Stomach (tissue), 8 donors: ENCODE measurements at regions not wholly inside any gene's neighbourhood (a gene's known extent, or its start where the extent isn't known, plus 50 kb on each side); places are given as distances from the start of the nearest gene placed in this dataset.

Source experiments
- DNase-seq, 2 donors: peaks; one replicate each; pipeline versions ENCODE4 v3.0.0 to v3.0.0-alpha.2; 2013 to 2019
- H3K27ac ChIP-seq, 5 donors: fragments of 200-600 bp in 4 of 5; sonication (generic) in 4 of 5; one replicate each; pipeline ENCODE4 v1.5.1; 2013 to 2019; ENCODE audit warnings: mild to moderate bottlenecking in 1 of 5, moderate library complexity in 1 of 5
- H3K27me3 ChIP-seq, 3 donors: fragments of 200-600 bp; sonication (generic); one replicate each; pipeline ENCODE4 v1.5.1; 2017 to 2019; ENCODE audit warnings: mixed run types in 1 of 3
- H3K36me3 ChIP-seq, 4 donors: fragments of 200-600 bp; sonication (generic); 1 replicate in 3 of 4; 2 replicates in 1 of 4; pipeline ENCODE4 v1.5.1; 2016 to 2019
- H3K4me1 ChIP-seq, 4 donors: fragments of 200-600 bp; sonication (generic); one replicate each; pipeline ENCODE4 v1.5.1; 2016 to 2019
- H3K4me3 ChIP-seq, 4 donors: fragments of 200-600 bp; sonication (generic) in 3 of 4; one replicate each; pipeline ENCODE4 v1.5.1; 2016 to 2019; ENCODE audit warnings: mild to moderate bottlenecking in 1 of 4
- H3K9me3 ChIP-seq, 4 donors: fragments of 200-600 bp; sonication (generic); one replicate each; pipeline ENCODE4 v1.5.1; 2016 to 2019
- CTCF ChIP-seq, 7 experiments: fragments of 450-650 bp in 4 of 7; fragments of 200-600 bp in 3 of 7; sonication (generic) in 3 of 7; IDR thresholded peaks; one replicate each; pipeline ENCODE4 v1.5.1; 2016 to 2019; ENCODE audit warnings: antibody characterized with exemption in 7 of 7, control low read depth in 2 of 7, mild to moderate bottlenecking in 1 of 7
- EP300 ChIP-seq: sonication (generic); formaldehyde crosslinking; IDR thresholded peaks from one replicate; pipeline ENCODE4 v1.6.1; 2017; ENCODE audit warnings: antibody characterized with exemption
- POLR2A ChIP-seq, 4 donors: fragments of 450-650 bp; IDR thresholded peaks; one replicate each; pipeline ENCODE4 v1.6.1; 2016; ENCODE audit warnings: antibody characterized with exemption in 4 of 4, control low read depth in 2 of 4, mild to moderate bottlenecking in 1 of 4, moderate library complexity in 1 of 4
- POLR2AphosphoS5 ChIP-seq, 3 donors: sonication (generic); formaldehyde crosslinking; IDR thresholded peaks; one replicate each; pipeline ENCODE4 v1.6.1; 2016; ENCODE audit warnings: antibody characterized with exemption in 3 of 3
- WGBS, 5 donors: extraction: QIAGEN DNeasy Blood & Tissue Kit in 3 of 5; methylation state at CpG; one replicate each; pipeline versions ENCODE4 v1.1.5 to v1.1.7; 2013 to 2018; 5-methylcytosine and 5-hydroxymethylcytosine counted together
- intact Hi-C: fragments of 100-400 bp; cut with DNase I; formaldehyde crosslinking; loops from one replicate; pipeline ENCODE4 v1.15.1; 2023; ENCODE audit warnings: low total_unique reads
- donor health status: healthy with polysubstance abuse.
- donor health status: Bipolar disorder and iron deficiency.
- donor health status: healthy.

GRCh38 chr1:70892140-70892539 lies 155.5 kb downstream of the PTGER3 start:
- peaks cover 9 to 21% (median 16%) of the 10 kb centered on the region in 4 donors for H3K4me1 ChIP-seq
- DNase-seq, result no peak
- intact Hi-C loops, result no loop called here
- no peaks in the 10 kb centered on the region for H3K27me3 ChIP-seq
- TF ChIP-seq POLR2A (IDR thresholded peaks at IDR 0.05) (no peak), EP300 (no peak), POLR2AphosphoS5 (IDR thresholded peaks at IDR 0.05) (no peak), CTCF (IDR thresholded peaks at IDR 0.05) (no peak)
- H3K27ac ChIP-seq, result no peak overlapping the region
- no peaks in the 10 kb centered on the region for H3K36me3 ChIP-seq
- H3K9me3 ChIP-seq, result no peaks in the 10 kb centered on the region
- no peak overlapping the region for H3K4me3 ChIP-seq
- WGBS, 5 donors, result 31 to 85% (median 53%) methylated on average over 2 of the region's 2 CpGs

- TF ChIP-seq POLR2AphosphoS5 (IDR thresholded peaks at IDR 0.05) (no peak), POLR2A (IDR thresholded peaks at IDR 0.05) (no peak)
- Histone ChIP-seq H3K4me1 (peaks cover 9 to 21% (median 16%) of the 10 kb centered on the region in 4 donors), H3K4me3 (no peak overlapping the region), H3K27ac (no peak overlapping the region), H3K36me3 (no peaks in the 10 kb centered on the region), H3K9me3 (no peaks in the 10 kb centered on the region), H3K27me3 (no peaks in the 10 kb centered on the region)
- intact Hi-C loops, result no loop called here
- no peak for DNase-seq
- WGBS, 5 donors, result 3 to 30% (median 24%) methylated on average over 1 of the region's 1 CpG
Observed at GRCh38 chr1:70892930-70893329, 154.7 kb downstream of the PTGER3 start.

- WGBS, 5 donors, result 64 to 78% (median 74%) methylated on average over 3 of the region's 3 CpGs
- Histone ChIP-seq H3K4me1 (peaks cover 9 to 21% (median 16%) of the 10 kb centered on the region in 4 donors), H3K9me3 (no peaks in the 10 kb centered on the region), H3K4me3 (no peak overlapping the region), H3K27ac (no peak overlapping the region), H3K36me3 (no peaks in the 10 kb centered on the region), H3K27me3 (no peaks in the 10 kb centered on the region)
- no peak for DNase-seq
- TF ChIP-seq POLR2AphosphoS5 (IDR thresholded peaks at IDR 0.05) (no peak), CTCF (IDR thresholded peaks at IDR 0.05) (no peak), EP300 (no peak), POLR2A (IDR thresholded peaks at IDR 0.05) (no peak)
- intact Hi-C loops, result no loop called here
Observed at GRCh38 chr1:70893381-70893780, 154.2 kb downstream of the PTGER3 start.

GRCh38 chr1:70895531-70895930 lies 152.1 kb downstream of the PTGER3 start:
- DNase-seq, result no peak
- H3K4me1 ChIP-seq, result peaks cover 8 to 17% (median 14%) of the 10 kb centered on the region in 4 donors
- intact Hi-C loops, result no loop called here
- TF ChIP-seq POLR2AphosphoS5 (IDR thresholded peaks at IDR 0.05) (no peak), EP300 (no peak), CTCF (IDR thresholded peaks at IDR 0.05) (no peak), POLR2A (IDR thresholded peaks at IDR 0.05) (no peak)
- no peaks in the 10 kb centered on the region for H3K27me3 ChIP-seq
- H3K36me3 ChIP-seq, result no peaks in the 10 kb centered on the region
- no peak overlapping the region for H3K4me3 ChIP-seq
- no peak overlapping the region for H3K27ac ChIP-seq
- no peaks in the 10 kb centered on the region for H3K9me3 ChIP-seq

GRCh38 chr1:70896224-70896623 lies 151.4 kb downstream of the PTGER3 start:
- Histone ChIP-seq H3K27ac (no peak overlapping the region), H3K36me3 (no peaks in the 10 kb centered on the region), H3K4me1 (peaks cover under 1 to 10% (median 10%) of the 10 kb centered on the region in 4 donors), H3K9me3 (no peaks in the 10 kb centered on the region), H3K4me3 (no peak overlapping the region), H3K27me3 (no peaks in the 10 kb centered on the region)
- TF ChIP-seq EP300, result no peak
- no peak for TF ChIP-seq POLR2A (IDR thresholded peaks at IDR 0.05)
- TF ChIP-seq CTCF (IDR thresholded peaks at IDR 0.05), result no peak
- no peak for TF ChIP-seq POLR2AphosphoS5 (IDR thresholded peaks at IDR 0.05)
- WGBS, 5 donors, result 59 to 79% (median 61%) methylated on average over 1 of the region's 1 CpG
- DNase-seq, result no peak
- intact Hi-C loops, result no loop called here
